Heart right ventricle (tissue), 16 donors: ENCODE measurements at regions not wholly inside any gene's neighbourhood (a gene's known extent, or its start where the extent isn't known, plus 50 kb on each side); places are given as distances from the start of the nearest gene placed in this dataset.

Experiments
- ATAC-seq, 8 donors: fragments of 200-7000 bp; cut with Tn5 transposase; one replicate each; pipeline ENCODE4 v1.9.1; 2020; ENCODE audit warnings: mild to moderate bottlenecking in 8 of 8, moderate library complexity in 8 of 8, moderate number of reproducible peaks in 1 of 8
- DNase-seq, 2 donors: peaks; one replicate each; pipeline ENCODE4 v3.0.0-alpha.2; 2020
- H3K27ac ChIP-seq, 10 donors: fragments of 200-600 bp; sonication (generic) in 2 of 10; one replicate each; pipeline versions ENCODE4 v1.5.0 to v1.8.0; 2020 to 2022; ENCODE audit warnings: mild to moderate bottlenecking in 3 of 10
- H3K27me3 ChIP-seq, 7 donors: fragments of 200-600 bp; one replicate each; pipeline ENCODE4 v1.8.0; 2021 to 2022; ENCODE audit warnings: mild to moderate bottlenecking in 2 of 7
- H3K36me3 ChIP-seq, 9 donors: fragments of 200-600 bp; sonication (generic) in 1 of 9; one replicate each; pipeline versions ENCODE4 v1.5.0 to v1.8.0; 2020 to 2022; ENCODE audit warnings: mild to moderate bottlenecking in 2 of 9
- H3K4me1 ChIP-seq, 9 donors: fragments of 200-600 bp; sonication (generic) in 1 of 9; one replicate each; pipeline versions ENCODE4 v1.5.0 to v1.8.0; 2020 to 2022; ENCODE audit warnings: mild to moderate bottlenecking in 4 of 9
- H3K4me3 ChIP-seq, 10 donors: fragments of 200-600 bp; sonication (generic) in 2 of 10; one replicate each; pipeline versions ENCODE4 v1.5.0 to v1.8.0; 2020 to 2022; ENCODE audit warnings: mild to moderate bottlenecking in 7 of 10, moderate library complexity in 2 of 10
- H3K9me3 ChIP-seq, 11 donors: fragments of 200-600 bp in 10 of 11; sonication (generic) in 2 of 11; one replicate each; pipeline versions ENCODE4 v1.5.0 to v1.8.0; 2013 to 2022; ENCODE audit warnings: mild to moderate bottlenecking in 2 of 11, control low read depth in 1 of 11, moderate library complexity in 1 of 11
- CTCF ChIP-seq, 9 donors: fragments of 200-600 bp; sonication (generic) in 2 of 9; IDR thresholded peaks; one replicate each; pipeline versions ENCODE4 v1.5.0 to v1.8.0; 2021 to 2022; ENCODE audit warnings: antibody characterized with exemption in 9 of 9, mild to moderate bottlenecking in 5 of 9, moderate library complexity in 1 of 9
- WGBS, 2 donors: extraction: QIAGEN DNeasy Blood & Tissue Kit; methylation state at CpG; one replicate each; pipeline ENCODE4 v1.1.7; 2013; ENCODE audit warnings: inconsistent platforms in 1 of 2; 5-methylcytosine and 5-hydroxymethylcytosine counted together
- intact Hi-C, 10 donors: fragments of 100-400 bp; cut with DNase I; formaldehyde crosslinking; loops; one replicate each; pipeline versions ENCODE4 v1.11.1 to v1.14.2; 2022
- donor health status: Arrhythmogenic right ventricular cardiomyopathy.
- donor health status: ischemic (EF 13 %, LVEDD 7.1; RV severe dilation, severe dysfunction).
- donor health status: healthy with polysubstance abuse.
- donor health status: DM: no; HTN: yes; CAD: no.
- donor health status: DM: no; HTN: no; CAD: no.
- donor health status: ischemic (EF 25% LVEDD 6.9; RV normal size, moderate dysfunction).
- donor health status: ischemic (EF 25% LVEDD 5.7; RV mildly dilated, moderate dysfunction).
- donor health status: healthy.
- donor health status: DM: yes; HTN: yes; CAD: no.
- donor health status: Ischemic cardiomyopathy.
- donor health status: ischemic (EF 35%, LVEDD 5.7; RV mildly dilated, moderate dysfunction).
- donor health status: nonischemic (EF 11% LVEDD 7.7; RV severe dilation, severe dysfunction).
- donor health status: DM: yes; HTN: yes; CAD: no.
- donor health status: PGD.
- donor health status: ischemic (EF 29% LVEDD 5.4; RV normal size, mild dysfunction).
- donor health status: nonischemic (EF 23%, LVEDD 6.1; RV moderate dilation, normal function).

- intact Hi-C loops = no loop called here
- TF ChIP-seq CTCF (IDR thresholded peaks at IDR 0.05) = peak in 3 of 9 donors; percentile 25 to 38 (median 36)
- Histone ChIP-seq H3K27ac (no peak overlapping the region), H3K4me1 (no peaks in the 10 kb centered on the region), H3K27me3 (no peaks in the 10 kb centered on the region), H3K9me3 (peaks cover 0 to 7% (median 0%) of the 10 kb centered on the region in 11 donors), H3K36me3 (no peaks in the 10 kb centered on the region), H3K4me3 (no peak overlapping the region)
- WGBS, 2 donors = 26 to 31% methylated on average over 6 of the region's 6 CpGs
- DNase-seq (no peak), ATAC-seq (no peak)
These were observed 738.7 kb upstream of the NDST4 start for GRCh38 chr4:115851918-115852766.

- intact Hi-C loops = no loop called here
- ATAC-seq (no peak), DNase-seq (no peak)
- no peak overlapping the region for H3K4me3 ChIP-seq
- H3K4me1 ChIP-seq = no peaks in the 10 kb centered on the region
- H3K27ac ChIP-seq = no peak overlapping the region
- H3K27me3 ChIP-seq = no peaks in the 10 kb centered on the region
- 72 to 73% methylated on average over 5 of the region's 5 CpGs for WGBS, 2 donors
- peaks cover 0 to 5% (median 0%) of the 10 kb centered on the region in 11 donors for H3K9me3 ChIP-seq
- no peak for TF ChIP-seq CTCF (IDR thresholded peaks at IDR 0.05)
- no peaks in the 10 kb centered on the region for H3K36me3 ChIP-seq
These were observed 737.5 kb upstream of the NDST4 start for GRCh38 chr4:115850799-115851509.

- intact Hi-C loops = no loop called here
- TF ChIP-seq CTCF (IDR thresholded peaks at IDR 0.05) = no peak
- no peaks in the 10 kb centered on the region for H3K36me3 ChIP-seq
- DNase-seq (no peak), ATAC-seq (no peak)
- H3K9me3 ChIP-seq = peaks cover 0 to 15% (median 10%) of the 10 kb centered on the region in 11 donors
- no peaks in the 10 kb centered on the region for H3K27me3 ChIP-seq
- 63 to 81% methylated on average over 2 of the region's 2 CpGs for WGBS, 2 donors
- H3K4me1 ChIP-seq = no peaks in the 10 kb centered on the region
- no peak overlapping the region for H3K27ac ChIP-seq
- H3K4me3 ChIP-seq = no peak overlapping the region
These were observed 730.8 kb upstream of the NDST4 start for GRCh38 chr4:115844180-115844579.

- intact Hi-C loops = no loop called here
- no peaks in the 10 kb centered on the region for H3K4me1 ChIP-seq
- TF ChIP-seq CTCF (IDR thresholded peaks at IDR 0.05) = no peak
- peaks cover 0 to 34% (median 15%) of the 10 kb centered on the region in 11 donors for H3K9me3 ChIP-seq
- no peak overlapping the region for H3K4me3 ChIP-seq
- DNase-seq = no peak
- no peaks in the 10 kb centered on the region for H3K27me3 ChIP-seq
- no peak for ATAC-seq
- H3K36me3 ChIP-seq = no peaks in the 10 kb centered on the region
- H3K27ac ChIP-seq = no peak overlapping the region
These were observed 728.5 kb upstream of the NDST4 start for GRCh38 chr4:115841871-115842270.
